ENCODE measurements at regions not wholly inside any gene's neighbourhood (a gene's known extent, or its start where the extent isn't known, plus 50 kb on each side); places are given as distances from the start of the nearest gene placed in this dataset.
A peak's percentile ranks its signal among the peaks of the same experiment; 100 is the strongest.

DNA sequence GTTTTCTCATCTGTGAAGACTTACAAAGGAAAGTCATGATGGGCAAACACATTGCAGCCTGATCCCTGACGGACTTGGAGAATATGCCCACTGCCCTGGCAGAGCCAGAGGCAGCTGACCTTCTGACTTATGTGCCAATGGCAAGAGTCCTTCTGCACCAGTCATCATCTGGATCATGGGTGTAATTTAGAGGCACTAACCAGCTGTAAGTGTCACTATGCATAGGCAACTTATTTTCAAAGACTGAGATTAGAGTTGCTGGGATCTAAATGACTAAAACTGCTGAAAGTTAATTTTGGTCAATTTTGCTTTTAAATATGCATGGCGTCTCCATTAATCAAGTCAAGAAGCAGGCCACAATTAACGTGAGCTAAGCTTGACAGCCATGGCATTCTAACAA is 261.2 kb downstream of the BCL11A start:
- DNase-seq: no peak

DNA sequence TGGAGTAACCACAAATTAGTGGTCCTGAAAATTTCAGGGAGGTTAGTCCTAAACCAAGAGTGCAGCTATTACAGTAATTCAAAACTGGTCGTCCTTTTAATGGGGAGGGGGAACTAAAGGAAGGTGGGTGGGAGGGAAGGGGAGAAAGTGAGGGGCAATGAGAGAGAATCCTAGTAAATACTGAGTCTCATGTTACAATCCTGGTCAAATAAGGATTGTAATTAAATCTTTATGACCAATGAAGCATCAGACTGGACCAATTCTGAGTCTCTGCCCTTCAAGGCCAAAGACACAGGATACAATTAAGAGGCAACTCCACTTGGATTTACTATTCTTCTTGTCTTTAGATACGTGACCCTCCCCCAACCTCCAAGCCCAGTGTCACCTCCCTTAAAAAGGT is 262.9 kb downstream of the BCL11A start:
- no peak for DNase-seq

DNA sequence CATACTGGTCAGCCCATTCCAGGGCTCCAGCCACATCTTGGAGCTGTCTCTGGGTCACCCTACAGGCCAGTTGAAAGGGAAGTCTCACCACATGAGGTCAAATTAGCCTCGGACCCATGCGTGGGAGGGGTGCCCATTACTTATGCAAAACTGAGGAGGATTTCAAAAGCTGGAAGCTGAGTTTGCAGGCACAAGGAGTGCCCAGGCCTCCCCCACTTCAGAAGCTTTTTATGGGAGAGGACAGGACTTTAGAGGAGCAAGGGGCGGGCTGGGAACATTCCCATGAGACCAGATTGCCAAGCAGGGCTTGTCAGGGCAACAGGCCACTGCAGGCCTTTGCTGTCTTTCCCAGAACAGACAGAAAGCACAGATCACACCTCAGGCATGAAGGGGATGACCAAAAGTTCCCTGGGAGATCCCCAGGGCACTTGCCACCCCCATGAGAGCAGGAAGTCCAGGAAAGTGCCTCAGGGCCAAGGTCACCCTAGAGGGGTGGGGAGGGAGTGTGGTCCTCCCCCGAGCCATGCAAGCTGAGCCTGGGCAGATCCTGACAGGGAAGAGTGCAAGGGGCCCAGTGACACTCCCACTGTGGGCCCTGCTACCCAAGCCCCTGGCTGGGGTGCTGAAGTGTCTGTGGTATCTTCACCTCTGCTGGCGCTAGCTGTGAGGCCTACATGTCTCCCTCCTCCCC is 267.7 kb downstream of the BCL11A start:
- DNase-seq: no peak

DNA sequence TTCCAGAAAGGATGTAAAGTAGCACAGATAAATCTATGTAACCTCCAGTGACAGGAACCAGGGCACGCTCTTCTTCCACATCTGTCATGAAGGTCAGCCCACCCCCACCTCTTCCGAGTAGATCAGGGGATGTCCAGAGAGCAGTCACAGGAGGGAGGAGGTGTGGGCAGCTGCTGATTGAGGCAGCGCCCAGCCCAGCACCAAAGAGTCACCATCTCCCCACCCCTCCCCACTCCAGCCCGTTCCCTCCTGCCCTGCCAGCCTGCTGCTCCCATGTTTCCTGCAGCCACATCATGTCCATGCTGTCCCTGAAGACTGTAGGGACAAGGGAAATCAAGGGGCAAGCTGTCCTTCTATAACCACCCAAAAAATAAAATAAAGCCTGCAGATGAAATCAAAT is 269.8 kb downstream of the BCL11A start:
- no peak for DNase-seq

DNA sequence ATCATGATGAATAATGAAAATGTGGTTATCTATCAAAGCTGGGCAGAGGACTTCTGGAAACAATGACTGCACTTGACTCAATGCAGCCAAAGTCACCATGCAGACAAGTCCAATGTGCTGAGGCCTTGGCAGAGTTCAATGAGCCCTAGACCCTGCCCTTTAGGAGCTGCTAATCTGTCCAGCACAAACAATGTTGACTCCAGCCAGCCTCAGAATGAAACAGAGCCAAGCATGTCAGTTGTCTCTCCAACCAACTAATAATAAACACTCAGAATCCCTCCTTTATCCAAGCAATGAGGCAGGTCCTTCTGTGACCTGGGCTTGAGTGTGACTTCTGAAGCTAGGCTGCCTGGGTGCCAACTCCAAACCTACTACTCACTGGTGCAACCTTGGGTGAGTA is 270.6 kb downstream of the BCL11A start:
- no peak for DNase-seq

DNA sequence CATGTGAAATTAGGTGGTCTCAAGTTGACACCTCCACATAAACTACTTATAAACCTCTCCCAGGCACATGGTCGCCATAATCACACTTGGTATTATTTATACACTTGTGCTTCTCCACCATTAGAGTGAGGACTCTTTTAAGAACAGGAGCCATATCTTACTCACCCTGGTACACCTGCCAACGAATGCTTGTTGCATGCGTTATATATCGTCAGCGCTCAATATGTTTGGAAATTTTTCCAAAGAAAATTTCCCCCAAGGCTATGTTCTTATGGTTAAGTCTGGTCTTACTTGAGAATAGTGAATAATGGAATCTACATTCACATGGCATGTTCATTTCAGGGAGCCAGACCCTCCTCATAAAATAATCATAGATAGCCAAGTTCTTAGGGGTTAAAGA is 271.7 kb downstream of the BCL11A start:
- no peak for DNase-seq

DNA sequence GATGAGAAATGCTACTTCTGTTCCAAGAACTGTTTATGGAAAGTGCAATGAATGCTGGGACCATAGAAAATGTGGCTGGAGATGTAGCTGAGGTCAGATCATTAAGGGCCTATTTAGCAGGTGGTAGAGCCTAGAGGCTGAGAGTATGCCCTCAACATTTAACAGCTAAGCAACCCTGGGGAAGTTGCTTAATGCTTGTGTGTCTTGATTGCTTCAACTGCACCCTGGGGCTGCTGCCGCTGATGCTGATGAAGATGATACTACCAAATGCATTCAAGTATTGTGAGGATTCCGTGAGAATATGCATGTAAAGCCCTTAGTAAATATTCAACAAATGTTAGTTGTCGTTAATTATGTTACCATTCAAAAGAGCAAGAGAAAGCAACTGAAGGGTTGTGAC is 273.2 kb downstream of the BCL11A start:
- no peak for DNase-seq

DNA sequence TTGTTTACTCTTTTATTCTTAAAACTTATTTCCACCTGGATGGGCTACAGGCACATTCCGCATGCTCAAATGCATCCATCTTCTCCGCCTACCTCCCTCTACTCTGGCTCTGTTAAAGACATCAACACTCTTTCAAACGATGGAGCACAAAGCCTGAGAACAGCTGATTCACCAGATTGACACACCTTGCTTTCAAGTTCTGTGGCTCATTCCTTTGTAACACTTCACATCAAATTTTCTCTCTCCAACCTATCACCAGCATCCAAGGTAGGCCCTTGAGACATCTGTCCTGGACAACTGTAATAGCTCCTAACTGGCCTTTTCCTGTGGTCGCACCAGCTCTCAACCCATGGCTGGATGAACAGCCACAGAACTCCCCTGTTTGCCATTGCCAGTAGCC is 274.5 kb downstream of the BCL11A start:
- no peak for DNase-seq

DNA sequence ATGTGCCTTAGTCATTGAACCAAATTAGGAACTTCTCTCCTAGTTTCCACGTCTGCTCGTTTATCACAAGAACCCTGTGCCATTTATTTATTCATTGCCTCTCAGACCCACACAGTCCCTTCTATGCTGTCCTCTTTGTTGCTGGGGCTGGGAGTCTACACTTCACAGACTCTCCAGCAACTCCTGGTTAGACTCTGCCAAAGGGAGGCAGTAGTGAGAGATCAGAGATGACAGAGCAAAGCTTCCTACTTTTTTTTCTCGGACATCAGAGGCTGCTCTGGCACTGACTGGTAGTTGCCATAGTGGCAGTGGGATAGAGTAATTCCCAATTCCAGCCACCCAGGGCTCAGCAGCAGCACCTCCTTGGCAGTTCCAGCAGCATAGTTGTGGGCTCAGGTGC is 277.5 kb downstream of the BCL11A start:
- DNase-seq: no peak

DNA sequence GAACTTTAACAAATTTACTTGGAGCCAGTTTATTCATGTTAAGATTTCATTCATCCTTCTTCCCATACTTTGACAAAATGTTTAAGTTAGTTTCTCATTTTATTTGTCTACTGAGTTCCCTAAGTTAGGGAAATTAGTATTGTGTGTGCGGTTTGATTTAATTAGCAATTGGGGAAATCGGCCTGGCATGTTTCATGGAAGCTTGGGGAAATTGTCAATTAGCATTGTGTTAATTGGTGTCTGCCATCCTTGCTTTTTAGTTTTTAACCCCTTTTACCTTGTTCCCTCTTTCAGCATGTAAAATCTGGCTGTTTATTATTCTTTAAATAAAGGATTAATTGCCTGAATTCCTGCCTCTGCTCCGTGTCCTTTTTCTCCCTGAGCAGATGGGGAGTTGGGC is 279.6 kb downstream of the BCL11A start:
- DNase-seq: no peak

DNA sequence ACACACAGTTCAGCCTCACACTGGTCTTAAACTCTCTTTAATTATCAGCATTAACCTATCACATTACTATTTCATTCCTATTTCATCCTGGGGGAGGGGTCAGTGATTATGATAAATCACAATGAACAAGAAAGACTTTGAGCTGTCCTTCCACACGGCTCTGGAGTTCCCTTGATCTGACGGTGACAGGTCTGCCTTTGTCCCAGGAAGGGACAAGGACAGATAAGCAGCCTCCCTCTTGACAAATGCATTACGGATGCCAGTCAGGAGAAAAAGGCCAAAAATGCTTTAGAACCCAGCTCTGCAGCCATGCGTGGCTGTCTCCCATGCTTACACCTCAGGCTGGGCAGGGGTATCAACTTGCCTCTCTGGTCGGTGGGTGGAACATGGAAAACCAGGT is 281.7 kb downstream of the BCL11A start:
- DNase-seq: no peak

DNA sequence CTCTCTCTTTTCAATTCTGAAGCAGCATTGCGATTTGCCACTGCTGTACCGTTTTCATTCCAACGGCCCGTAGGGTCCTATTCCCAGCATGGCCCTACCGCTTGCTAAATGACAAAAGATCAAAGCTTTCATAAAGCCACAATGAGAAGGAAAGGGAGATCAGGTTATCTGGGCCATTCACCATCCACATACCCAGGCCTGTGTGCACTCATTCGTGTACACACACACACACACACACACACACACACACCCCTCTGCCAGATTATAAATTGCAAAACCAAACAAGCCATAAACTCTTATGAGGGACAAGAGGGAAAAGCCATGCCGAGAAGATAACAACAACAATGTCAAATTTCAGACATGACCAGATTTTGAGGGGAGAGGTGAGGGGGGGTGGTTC is 282.3 kb downstream of the BCL11A start:
- DNase-seq: no peak

DNA sequence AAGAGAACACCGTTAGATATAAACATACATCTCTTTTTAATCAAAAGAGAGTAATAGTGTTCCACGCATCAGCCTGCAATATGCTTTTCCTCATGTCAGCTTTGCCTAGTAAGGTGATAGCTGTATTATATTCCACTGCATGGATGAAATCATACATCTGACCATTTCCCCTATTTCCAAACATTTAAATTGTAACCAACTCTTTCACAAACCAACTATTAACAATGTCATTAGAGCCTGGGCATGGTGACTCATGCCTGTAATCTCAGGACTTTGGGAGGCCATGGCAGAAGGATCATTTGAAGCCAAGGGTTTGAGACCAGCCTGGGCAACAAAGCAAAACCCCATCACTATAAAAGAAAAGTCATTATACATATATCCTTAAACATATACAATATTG is 284.8 kb downstream of the BCL11A start:
- DNase-seq: no peak

DNA sequence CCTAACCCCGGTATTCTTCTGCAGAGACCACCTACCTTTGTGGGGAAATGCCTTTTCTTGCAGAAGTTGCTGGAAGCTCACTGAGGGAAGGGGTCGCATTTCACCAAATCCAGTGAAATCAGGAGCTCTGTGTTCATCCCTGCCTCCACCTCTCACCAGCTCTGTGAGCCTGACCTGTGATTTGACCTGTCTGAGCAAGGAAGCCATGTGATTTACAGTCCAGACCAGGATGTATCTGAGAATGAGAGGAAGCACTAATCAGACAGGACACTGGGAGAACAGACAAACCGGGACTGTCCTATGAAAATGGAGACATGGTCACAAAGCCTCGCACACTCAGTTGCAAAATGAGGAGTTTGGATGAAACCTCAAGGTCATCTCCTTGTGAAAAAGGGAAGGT is 285.4 kb downstream of the BCL11A start:
- no peak for DNase-seq

DNA sequence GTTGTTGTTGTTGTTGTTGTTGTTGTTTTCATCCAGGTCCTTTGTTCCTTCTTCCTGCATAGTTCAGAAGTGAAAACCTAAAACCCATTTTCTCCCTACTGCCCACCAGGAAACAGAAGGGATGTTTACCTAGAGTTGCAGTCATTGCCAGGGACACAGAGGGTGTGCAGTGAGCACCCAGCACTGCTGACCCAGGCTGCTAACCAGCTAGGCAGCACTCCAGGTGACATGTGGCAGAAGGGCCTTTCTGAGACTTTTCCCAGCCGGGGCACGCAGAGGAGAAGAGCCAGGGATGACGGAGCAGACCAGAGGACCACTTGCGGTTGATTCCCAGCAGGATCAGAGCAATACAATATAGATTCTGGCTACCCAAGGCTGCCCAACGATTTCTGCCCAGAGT is 286.3 kb downstream of the BCL11A start:
- no peak for DNase-seq

DNA sequence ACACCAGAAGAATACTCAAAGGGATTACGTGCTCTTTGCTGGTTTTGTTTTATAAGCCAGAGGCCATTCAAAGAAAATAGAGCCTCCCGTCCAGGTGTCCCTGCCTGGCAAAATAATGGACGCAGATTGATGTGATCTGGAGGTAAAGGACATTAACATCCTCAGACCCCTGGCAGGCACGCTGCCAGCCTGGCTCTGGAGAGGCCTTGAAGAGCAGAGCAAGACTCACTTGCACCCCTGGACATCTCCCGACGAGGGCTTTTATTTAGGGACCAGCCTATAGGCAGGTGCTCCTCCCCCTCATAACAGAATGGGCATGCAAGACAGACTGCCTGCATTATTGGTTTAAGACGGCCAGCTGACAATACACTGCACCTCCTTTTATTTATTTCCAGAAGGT is 291.3 kb downstream of the BCL11A start:
- no peak for DNase-seq

DNA sequence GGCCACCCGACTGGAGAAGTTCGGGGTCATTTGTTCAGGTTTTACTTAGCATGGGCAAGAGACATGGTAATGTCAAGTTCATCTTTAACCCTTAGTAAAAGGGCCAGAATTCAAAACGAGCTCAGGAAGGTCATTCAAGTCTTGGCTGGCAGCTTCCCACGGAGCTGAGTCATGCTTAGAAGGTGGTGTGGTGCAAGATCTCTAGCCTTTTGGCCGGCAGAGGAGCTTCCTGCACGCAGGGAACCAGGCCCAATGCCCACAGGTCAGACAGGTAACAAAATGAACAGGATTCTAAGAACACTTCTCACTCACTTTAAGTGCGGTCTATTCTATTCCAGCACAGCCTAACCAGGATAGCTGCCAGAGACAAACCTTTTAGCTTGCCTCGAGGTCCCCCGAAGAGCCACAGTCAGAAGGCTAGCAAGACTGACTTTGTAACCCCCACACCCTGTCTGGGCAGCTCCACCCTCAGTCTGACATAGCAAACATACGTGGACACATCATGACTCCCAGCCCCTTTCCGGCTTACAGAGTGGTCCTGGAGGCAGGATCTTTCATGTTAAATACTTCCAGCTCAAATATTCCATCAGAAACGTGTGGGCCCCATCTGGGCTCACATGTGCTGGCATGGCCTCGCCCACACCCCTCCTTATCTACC is 292.7 kb downstream of the BCL11A start:
- DNase-seq: peak; percentile 4

DNA sequence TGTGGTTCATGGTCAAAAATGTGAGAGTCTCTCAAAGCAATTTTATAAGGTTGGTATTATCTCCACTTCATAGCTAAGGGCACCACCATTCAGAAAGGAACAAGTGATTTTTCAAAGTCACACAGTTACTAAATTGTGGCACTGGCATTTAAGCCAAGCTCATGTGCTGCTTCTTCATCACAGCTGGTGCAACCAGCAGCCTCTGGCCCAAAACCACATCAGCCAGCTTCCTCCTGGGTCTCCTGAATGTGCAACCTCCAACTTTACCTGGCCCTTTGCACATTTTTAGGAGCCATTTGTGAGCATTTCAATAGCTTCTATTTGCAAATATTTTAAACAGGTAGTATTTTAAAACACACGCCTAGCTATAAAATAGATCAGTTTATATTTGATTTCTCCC is 293.7 kb downstream of the BCL11A start:
- DNase-seq: no peak

DNA sequence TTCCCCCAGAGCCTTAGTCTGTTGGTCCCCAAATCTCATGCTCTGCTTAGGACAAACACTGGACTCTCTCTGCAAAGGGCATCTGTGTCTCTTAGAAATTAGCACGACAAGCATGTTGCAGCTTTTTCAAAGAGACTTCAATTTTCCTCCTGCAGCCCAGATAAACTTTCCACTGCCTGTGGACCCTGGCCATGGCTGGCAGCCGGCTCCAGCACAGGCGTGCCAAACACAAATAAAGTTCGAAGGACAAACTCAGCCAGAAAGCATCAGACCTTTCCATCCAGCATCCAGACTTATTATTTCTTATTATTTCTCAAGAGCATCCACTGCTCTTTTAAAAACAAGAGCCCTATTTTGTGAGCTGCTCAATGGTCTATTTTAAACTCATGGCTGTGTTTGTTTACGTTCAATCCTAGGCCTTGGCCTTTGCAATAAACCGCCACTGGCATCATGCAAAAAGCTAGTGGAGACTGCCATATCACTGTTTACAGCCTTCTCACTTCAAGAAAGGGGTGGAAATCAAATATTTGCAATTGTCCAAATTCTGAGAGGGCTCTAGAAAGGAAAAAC is 300.8 kb downstream of the BCL11A start:
- no peak for DNase-seq

DNA sequence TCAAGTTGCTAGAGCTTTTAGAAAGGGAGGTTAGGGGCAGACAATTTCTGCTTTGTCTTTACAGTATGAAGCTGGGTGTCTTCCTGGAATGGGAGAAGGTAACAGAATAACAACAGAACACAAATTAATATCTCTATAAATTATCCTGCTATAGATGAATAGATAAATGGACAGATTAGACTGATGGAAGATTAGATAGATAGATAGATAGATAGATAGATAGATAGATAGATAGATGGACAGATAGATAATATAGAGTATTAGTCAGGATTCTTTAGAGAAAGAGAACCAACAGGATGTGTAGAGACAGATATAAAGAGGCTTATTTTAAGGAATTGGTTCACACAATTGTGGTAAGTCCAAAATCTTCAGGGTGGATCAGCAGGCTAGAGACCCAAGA is 302.2 kb downstream of the BCL11A start:
- DNase-seq: no peak

DNA sequence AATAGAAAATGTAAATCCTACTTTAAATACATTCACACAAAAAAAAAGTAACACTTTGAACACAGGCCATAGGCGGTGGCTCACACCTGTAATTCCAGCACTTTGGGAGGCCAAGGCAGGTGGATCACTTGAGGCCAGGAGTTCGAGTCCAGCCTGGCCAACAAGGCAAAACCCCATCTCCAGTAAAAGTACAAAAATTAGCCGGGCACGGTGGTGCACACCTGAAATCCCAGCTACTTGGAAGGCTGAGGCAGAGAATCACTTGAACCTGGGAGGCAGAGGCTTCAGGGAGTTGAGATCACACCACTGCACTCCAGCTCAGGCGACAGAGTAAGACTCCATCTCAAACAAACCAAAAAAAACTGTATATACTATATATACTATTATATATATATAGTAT is 303.6 kb downstream of the BCL11A start:
- no peak for DNase-seq

DNA sequence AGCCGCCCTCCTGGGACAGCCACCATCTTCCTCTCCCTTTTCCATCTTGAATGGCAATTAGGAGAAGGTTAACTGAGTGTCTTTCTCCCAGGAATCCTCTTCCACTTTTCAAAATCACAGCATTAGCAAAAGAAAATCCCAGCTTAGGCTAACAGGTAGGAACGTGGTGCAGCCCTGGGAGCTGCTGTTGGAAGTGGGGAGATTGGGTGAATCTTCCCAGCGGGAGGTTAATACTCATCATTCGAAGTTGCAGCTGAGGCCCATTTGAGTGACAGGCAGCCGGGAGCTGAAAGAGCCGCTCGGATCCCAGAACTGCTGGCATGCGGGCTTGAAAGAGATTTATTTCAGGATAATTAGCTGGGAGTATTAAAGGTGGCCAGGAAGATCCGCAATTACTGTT is 306.0 kb downstream of the BCL11A start:
- no peak for DNase-seq

DNA sequence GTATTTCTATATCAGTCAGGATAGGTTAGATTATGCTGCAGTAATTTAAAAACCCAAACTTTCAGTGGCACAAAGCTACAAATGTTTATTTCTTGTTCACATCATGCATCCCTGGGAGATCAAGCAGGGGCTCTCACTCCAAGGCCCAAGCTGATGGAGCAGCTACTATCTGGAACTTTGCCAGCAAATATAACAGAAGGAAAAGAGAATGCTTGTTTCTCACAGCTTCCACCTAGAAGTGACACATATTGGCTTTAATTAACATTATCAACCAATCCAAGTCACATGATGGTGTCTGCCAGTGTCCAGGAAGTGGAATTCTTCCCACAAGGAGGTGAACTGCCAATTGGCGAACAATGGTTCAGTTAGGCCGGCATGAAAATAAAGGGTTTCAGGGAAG is 306.9 kb downstream of the BCL11A start:
- no peak for DNase-seq

DNA sequence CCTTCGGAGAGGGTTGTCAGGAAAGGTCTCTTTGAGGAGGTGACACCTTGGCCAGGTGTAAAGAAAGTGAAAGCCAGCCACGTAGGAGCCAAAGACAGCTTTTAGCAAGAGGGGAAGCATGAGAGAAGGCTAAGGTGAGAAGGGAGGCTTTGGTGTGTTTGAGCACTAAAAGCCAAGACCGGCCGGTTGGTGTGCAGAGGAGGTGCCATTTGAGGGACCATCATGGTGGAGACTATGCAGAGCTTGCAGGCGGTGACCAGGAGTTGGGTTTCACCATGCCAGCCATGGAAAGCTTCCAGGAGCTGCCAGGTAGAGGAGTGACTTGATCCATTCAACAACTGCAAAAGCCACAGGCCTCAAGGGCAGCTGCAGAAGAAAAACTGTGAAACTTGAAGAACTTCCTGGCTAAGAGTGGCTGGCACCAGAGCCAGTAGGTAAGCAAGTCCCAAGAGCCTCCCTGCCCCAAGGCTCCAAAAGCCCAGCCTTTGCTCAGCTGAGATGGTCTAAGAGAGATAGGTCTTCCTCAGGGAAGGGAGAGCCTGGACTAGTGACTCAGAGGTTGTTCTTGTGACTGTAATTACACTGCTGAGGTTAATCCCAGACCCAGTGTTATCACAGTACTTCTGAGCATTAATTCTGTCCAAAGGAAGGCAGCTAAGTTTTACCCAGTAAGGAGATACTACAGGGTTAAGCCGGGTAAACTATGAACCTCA is 319.0 kb downstream of the BCL11A start:
- no peak for DNase-seq

All from fibroblast of skin of back (primary cell).